ENCODE measurements at regions not wholly inside any gene's neighbourhood (a gene's known extent, or its start where the extent isn't known, plus 50 kb on each side); places are given as distances from the start of the nearest gene placed in this dataset.
"Not testable (repeated sequence)": the region's sequence is repeated elsewhere in the genome, so short reads cannot be mapped to it uniquely, and the experiment has no call there.

DNA sequence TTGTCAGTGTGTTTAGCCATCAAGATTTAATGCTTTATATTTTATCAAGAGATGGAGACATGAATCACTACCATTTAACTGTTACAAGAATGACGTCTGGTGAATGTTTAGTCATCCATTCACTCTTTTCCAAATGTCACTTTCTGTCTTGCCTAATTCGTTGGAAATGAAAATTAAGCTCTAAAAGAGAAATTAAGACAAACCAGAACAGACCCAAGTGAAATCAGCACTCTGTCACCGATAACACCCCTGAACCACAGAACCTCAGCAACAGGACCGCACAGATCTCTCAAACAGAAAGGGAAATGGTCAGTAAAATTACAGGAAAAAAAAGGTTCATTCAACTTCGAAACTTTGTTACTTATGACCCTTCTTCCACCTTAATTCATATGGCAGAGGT, 320.9 kb downstream of the BCL2L11 start:
- TF ChIP-seq SIN3A (IDR thresholded peaks at IDR 0.05; ENCODE audit: low read depth); EGR1 (IDR thresholded peaks at IDR 0.05; ENCODE audit: low read depth); RAD21 (IDR thresholded peaks at IDR 0.05; ENCODE audit: low read depth); EZH2phosphoT487 (IDR thresholded peaks at IDR 0.05; ENCODE audit: borderline replicate concordance); SP1 (IDR thresholded peaks at IDR 0.05; ENCODE audit: low read depth); MAX (IDR thresholded peaks at IDR 0.05); YY1 (IDR thresholded peaks at IDR 0.05; ENCODE audit: extremely low read depth, insufficient replicate concordance, low read depth, low read length); POLR2AphosphoS5 (IDR thresholded peaks at IDR 0.05; ENCODE audit: low read depth, low read length); ATF3 (IDR thresholded peaks at IDR 0.05): not testable (repeated sequence)
- TF ChIP-seq, protein P1, sequence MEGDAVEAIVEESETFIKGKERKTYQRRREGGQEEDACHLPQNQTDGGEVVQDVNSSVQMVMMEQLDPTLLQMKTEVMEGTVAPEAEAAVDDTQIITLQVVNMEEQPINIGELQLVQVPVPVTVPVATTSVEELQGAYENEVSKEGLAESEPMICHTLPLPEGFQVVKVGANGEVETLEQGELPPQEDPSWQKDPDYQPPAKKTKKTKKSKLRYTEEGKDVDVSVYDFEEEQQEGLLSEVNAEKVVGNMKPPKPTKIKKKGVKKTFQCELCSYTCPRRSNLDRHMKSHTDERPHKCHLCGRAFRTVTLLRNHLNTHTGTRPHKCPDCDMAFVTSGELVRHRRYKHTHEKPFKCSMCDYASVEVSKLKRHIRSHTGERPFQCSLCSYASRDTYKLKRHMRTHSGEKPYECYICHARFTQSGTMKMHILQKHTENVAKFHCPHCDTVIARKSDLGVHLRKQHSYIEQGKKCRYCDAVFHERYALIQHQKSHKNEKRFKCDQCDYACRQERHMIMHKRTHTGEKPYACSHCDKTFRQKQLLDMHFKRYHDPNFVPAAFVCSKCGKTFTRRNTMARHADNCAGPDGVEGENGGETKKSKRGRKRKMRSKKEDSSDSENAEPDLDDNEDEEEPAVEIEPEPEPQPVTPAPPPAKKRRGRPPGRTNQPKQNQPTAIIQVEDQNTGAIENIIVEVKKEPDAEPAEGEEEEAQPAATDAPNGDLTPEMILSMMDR (IDR thresholded peaks at IDR 0.05 in 2 of 3, conservative IDR thresholded peaks at IDR 0.05 in 1 of 3; ENCODE audit: borderline replicate concordance in 1 of 3, insufficient read depth in 1 of 3, low read depth in 2 of 3, low read length in 2 of 3): not testable (repeated sequence)
- TF ChIP-seq, protein P2, sequence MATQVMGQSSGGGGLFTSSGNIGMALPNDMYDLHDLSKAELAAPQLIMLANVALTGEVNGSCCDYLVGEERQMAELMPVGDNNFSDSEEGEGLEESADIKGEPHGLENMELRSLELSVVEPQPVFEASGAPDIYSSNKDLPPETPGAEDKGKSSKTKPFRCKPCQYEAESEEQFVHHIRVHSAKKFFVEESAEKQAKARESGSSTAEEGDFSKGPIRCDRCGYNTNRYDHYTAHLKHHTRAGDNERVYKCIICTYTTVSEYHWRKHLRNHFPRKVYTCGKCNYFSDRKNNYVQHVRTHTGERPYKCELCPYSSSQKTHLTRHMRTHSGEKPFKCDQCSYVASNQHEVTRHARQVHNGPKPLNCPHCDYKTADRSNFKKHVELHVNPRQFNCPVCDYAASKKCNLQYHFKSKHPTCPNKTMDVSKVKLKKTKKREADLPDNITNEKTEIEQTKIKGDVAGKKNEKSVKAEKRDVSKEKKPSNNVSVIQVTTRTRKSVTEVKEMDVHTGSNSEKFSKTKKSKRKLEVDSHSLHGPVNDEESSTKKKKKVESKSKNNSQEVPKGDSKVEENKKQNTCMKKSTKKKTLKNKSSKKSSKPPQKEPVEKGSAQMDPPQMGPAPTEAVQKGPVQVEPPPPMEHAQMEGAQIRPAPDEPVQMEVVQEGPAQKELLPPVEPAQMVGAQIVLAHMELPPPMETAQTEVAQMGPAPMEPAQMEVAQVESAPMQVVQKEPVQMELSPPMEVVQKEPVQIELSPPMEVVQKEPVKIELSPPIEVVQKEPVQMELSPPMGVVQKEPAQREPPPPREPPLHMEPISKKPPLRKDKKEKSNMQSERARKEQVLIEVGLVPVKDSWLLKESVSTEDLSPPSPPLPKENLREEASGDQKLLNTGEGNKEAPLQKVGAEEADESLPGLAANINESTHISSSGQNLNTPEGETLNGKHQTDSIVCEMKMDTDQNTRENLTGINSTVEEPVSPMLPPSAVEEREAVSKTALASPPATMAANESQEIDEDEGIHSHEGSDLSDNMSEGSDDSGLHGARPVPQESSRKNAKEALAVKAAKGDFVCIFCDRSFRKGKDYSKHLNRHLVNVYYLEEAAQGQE (IDR thresholded peaks at IDR 0.05; ENCODE audit: low read depth): not testable (repeated sequence)
- TF ChIP-seq, protein P3, sequence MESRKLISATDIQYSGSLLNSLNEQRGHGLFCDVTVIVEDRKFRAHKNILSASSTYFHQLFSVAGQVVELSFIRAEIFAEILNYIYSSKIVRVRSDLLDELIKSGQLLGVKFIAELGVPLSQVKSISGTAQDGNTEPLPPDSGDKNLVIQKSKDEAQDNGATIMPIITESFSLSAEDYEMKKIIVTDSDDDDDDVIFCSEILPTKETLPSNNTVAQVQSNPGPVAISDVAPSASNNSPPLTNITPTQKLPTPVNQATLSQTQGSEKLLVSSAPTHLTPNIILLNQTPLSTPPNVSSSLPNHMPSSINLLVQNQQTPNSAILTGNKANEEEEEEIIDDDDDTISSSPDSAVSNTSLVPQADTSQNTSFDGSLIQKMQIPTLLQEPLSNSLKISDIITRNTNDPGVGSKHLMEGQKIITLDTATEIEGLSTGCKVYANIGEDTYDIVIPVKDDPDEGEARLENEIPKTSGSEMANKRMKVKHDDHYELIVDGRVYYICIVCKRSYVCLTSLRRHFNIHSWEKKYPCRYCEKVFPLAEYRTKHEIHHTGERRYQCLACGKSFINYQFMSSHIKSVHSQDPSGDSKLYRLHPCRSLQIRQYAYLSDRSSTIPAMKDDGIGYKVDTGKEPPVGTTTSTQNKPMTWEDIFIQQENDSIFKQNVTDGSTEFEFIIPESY (IDR thresholded peaks at IDR 0.05; ENCODE audit: extremely low read depth, insufficient replicate concordance, low read length): not testable (repeated sequence)

Measured in HCT116 (cell line).